ENCODE measurements at regions not wholly inside any gene's neighbourhood (a gene's known extent, or its start where the extent isn't known, plus 50 kb on each side); places are given as distances from the start of the nearest gene placed in this dataset.

DNA sequence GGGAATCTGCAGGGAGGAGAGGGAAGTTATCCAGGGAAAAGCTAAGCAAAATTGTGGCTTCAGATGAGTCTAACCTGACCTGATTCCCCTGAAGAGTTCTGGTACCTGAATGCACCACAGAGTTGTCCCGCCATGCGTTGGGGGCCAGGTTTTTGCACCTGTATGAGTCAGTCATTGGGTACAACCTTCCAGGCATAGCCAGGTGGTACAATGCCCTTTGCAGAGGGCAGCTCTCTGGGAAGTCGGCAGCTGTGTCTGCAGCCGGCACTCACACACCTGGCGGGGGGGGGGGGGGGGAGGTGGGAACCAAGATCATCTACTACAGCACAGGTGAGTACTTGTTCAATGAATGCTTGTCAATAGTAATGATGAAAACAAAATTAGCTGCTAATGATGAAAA lies 52.5 kb upstream of the GTF3A start:
- Histone ChIP-seq H3K9me3 (ENCODE audit: low read length) (no peaks in the 10 kb centered on the region), H3K4me1 (ENCODE audit: insufficient read depth, low read length) (peaks cover 50% of the 10 kb centered on the region), H3K27ac (ENCODE audit: extremely low read length, insufficient read depth, low read length) (no peak overlapping the region), H3K27me3 (ENCODE audit: control insufficient read depth in 1 of 2, insufficient read depth in 2 of 2, low read length in 2 of 2) (peaks cover 2 to 28% of the 10 kb centered on the region in 2 experiments; a peak in 4 of 5 replicates), H2AFZ (ENCODE audit: low read length) (no peak overlapping the region), H3K4me3 (replicated peaks in 1 of 3; ENCODE audit: insufficient read depth in 1 of 3, low read depth in 2 of 3, low read length in 3 of 3) (no peak overlapping the region), H3K36me3 (replicated peaks in 1 of 2; ENCODE audit: control insufficient read depth in 1 of 2, insufficient read depth in 2 of 2, low read length in 2 of 2) (no peaks in the 10 kb centered on the region), H3K4me2 (ENCODE audit: low read depth, low read length) (no peak overlapping the region), H4K20me1 (ENCODE audit: insufficient read depth, low read length) (no peaks in the 10 kb centered on the region), H3K9ac (ENCODE audit: insufficient read depth, low read depth, low read length) (no peak overlapping the region), H3K79me2 (ENCODE audit: insufficient read depth, low read length) (no peaks in the 10 kb centered on the region)
- intact Hi-C loops (cut with micrococcal nuclease; ENCODE audit: unreplicated experiment) (loop anchor here (5.0 kb wide), 2 partner anchors 340 to 625 kb away; no protein-coding TSS in a partner anchor), in situ Hi-C loops (cut with HindIII; ENCODE audit: extremely low pct_ligation_motif_present, low pct_unique_long_range_greater_than_20kb) (loop anchor here (10.0 kb wide), 1 partner anchor 343 kb away; no protein-coding TSS in a partner anchor)
- CTCF ChIA-PET (ENCODE audit: low intra/inter-chr PET ratio, low total read pairs), result interaction anchor here (1.2 to 1.4 kb wide), 2 partner anchors 34 to 455 kb away, joined by 3 to 4 read pairs; no protein-coding TSS in a partner anchor
- 42% methylated on average over 4 of the region's 5 CpGs for WGBS (ENCODE audit: low lambda C conversion rate)
- POLR2A ChIA-PET, result no interaction called here
- ATAC-seq, result no peak
- no peak for FAIRE-seq
- no peak for DNase-seq (ENCODE audit: low spot score)
- no TSS peak for BruUV-seq (replicated peaks)
- TF ChIP-seq, protein P1, sequence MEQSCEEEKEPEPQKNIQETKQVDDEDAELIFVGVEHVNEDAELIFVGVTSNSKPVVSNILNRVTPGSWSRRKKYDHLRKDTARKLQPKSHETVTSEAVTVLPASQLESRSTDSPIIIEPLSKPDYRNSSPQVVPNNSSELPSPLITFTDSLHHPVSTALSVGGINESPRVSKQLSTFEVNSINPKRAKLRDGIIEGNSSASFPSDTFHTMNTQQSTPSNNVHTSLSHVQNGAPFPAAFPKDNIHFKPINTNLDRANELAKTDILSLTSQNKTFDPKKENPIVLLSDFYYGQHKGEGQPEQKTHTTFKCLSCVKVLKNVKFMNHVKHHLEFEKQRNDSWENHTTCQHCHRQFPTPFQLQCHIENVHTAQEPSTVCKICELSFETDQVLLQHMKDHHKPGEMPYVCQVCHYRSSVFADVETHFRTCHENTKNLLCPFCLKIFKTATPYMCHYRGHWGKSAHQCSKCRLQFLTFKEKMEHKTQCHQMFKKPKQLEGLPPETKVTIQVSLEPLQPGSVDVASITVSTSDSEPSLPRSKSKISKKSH (CRISPR knock-in tag; IDR thresholded peaks at IDR 0.05; ENCODE audit: borderline replicate concordance), result no peak
- TF ChIP-seq, protein P2, sequence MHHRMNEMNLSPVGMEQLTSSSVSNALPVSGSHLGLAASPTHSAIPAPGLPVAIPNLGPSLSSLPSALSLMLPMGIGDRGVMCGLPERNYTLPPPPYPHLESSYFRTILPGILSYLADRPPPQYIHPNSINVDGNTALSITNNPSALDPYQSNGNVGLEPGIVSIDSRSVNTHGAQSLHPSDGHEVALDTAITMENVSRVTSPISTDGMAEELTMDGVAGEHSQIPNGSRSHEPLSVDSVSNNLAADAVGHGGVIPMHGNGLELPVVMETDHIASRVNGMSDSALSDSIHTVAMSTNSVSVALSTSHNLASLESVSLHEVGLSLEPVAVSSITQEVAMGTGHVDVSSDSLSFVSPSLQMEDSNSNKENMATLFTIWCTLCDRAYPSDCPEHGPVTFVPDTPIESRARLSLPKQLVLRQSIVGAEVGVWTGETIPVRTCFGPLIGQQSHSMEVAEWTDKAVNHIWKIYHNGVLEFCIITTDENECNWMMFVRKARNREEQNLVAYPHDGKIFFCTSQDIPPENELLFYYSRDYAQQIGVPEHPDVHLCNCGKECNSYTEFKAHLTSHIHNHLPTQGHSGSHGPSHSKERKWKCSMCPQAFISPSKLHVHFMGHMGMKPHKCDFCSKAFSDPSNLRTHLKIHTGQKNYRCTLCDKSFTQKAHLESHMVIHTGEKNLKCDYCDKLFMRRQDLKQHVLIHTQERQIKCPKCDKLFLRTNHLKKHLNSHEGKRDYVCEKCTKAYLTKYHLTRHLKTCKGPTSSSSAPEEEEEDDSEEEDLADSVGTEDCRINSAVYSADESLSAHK (CRISPR knock-in tag; IDR thresholded peaks at IDR 0.05; ENCODE audit: borderline replicate concordance), result no peak
- TF ChIP-seq, protein P3, sequence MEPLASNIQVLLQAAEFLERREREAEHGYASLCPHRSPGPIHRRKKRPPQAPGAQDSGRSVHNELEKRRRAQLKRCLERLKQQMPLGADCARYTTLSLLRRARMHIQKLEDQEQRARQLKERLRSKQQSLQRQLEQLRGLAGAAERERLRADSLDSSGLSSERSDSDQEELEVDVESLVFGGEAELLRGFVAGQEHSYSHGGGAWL (CRISPR knock-in tag; IDR thresholded peaks at IDR 0.05), result no peak
- TF ChIP-seq, protein P4, sequence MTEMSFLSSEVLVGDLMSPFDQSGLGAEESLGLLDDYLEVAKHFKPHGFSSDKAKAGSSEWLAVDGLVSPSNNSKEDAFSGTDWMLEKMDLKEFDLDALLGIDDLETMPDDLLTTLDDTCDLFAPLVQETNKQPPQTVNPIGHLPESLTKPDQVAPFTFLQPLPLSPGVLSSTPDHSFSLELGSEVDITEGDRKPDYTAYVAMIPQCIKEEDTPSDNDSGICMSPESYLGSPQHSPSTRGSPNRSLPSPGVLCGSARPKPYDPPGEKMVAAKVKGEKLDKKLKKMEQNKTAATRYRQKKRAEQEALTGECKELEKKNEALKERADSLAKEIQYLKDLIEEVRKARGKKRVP (CRISPR knock-in tag; IDR thresholded peaks at IDR 0.05), result no peak
- TF ChIP-seq POLR2AphosphoS5 (IDR thresholded peaks at IDR 0.05; ENCODE audit: low read depth, low read length) (no peak), HDAC6 (IDR thresholded peaks at IDR 0.05; ENCODE audit: low read depth, low read length) (no peak), MYNN (CRISPR knock-in tag; IDR thresholded peaks at IDR 0.05; ENCODE audit: low read depth) (no peak), ZNF713 (CRISPR knock-in tag; IDR thresholded peaks at IDR 0.05) (no peak), ZC3H4 (CRISPR knock-in tag; IDR thresholded peaks at IDR 0.05; ENCODE audit: borderline replicate concordance) (no peak), TBL1XR1 (IDR thresholded peaks at IDR 0.05; ENCODE audit: borderline replicate concordance, low read length, partially characterized antibody) (no peak)
- TF ChIP-seq, protein P5, sequence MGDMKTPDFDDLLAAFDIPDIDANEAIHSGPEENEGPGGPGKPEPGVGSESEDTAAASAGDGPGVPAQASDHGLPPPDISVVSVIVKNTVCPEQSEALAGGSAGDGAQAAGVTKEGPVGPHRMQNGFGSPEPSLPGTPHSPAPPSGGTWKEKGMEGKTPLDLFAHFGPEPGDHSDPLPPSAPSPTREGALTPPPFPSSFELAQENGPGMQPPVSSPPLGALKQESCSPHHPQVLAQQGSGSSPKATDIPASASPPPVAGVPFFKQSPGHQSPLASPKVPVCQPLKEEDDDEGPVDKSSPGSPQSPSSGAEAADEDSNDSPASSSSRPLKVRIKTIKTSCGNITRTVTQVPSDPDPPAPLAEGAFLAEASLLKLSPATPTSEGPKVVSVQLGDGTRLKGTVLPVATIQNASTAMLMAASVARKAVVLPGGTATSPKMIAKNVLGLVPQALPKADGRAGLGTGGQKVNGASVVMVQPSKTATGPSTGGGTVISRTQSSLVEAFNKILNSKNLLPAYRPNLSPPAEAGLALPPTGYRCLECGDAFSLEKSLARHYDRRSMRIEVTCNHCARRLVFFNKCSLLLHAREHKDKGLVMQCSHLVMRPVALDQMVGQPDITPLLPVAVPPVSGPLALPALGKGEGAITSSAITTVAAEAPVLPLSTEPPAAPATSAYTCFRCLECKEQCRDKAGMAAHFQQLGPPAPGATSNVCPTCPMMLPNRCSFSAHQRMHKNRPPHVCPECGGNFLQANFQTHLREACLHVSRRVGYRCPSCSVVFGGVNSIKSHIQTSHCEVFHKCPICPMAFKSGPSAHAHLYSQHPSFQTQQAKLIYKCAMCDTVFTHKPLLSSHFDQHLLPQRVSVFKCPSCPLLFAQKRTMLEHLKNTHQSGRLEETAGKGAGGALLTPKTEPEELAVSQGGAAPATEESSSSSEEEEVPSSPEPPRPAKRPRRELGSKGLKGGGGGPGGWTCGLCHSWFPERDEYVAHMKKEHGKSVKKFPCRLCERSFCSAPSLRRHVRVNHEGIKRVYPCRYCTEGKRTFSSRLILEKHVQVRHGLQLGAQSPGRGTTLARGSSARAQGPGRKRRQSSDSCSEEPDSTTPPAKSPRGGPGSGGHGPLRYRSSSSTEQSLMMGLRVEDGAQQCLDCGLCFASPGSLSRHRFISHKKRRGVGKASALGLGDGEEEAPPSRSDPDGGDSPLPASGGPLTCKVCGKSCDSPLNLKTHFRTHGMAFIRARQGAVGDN (CRISPR knock-in tag; IDR thresholded peaks at IDR 0.05), result no peak
- TF ChIP-seq, protein P6, sequence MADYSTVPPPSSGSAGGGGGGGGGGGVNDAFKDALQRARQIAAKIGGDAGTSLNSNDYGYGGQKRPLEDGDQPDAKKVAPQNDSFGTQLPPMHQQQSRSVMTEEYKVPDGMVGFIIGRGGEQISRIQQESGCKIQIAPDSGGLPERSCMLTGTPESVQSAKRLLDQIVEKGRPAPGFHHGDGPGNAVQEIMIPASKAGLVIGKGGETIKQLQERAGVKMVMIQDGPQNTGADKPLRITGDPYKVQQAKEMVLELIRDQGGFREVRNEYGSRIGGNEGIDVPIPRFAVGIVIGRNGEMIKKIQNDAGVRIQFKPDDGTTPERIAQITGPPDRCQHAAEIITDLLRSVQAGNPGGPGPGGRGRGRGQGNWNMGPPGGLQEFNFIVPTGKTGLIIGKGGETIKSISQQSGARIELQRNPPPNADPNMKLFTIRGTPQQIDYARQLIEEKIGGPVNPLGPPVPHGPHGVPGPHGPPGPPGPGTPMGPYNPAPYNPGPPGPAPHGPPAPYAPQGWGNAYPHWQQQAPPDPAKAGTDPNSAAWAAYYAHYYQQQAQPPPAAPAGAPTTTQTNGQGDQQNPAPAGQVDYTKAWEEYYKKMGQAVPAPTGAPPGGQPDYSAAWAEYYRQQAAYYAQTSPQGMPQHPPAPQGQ (CRISPR knock-in tag; IDR thresholded peaks at IDR 0.05; ENCODE audit: borderline replicate concordance), result no peak
